HUDEP-2 (cell line): ENCODE measurements at regions not wholly inside any gene's neighbourhood (a gene's known extent, or its start where the extent isn't known, plus 50 kb on each side); places are given as distances from the start of the nearest gene placed in this dataset.
"Not testable (repeated sequence)": the region's sequence is repeated elsewhere in the genome, so short reads cannot be mapped to it uniquely, and the experiment has no call there.

ENCODE experiments used
- DNase-seq, 76 experiments: peaks; one replicate each; lab custom pipeline; 2025; ENCODE audit not compliant: unreplicated experiment in 76 of 76; lab: John Stamatoyannopoulos, UW

GRCh38 chr3:72275331-72275751, 490.4 kb upstream of the PROK2 start:
- no peak for DNase-seq

GRCh38 chr3:72274493-72275330, 489.8 kb upstream of the PROK2 start:
- peak in 1 of 76 experiments; percentile 18 for DNase-seq

GRCh38 chr3:72273615-72274014, 488.7 kb upstream of the PROK2 start:
- DNase-seq = no peak

- peak in 1 of 76 experiments; percentile 2 for DNase-seq
These were observed 487.4 kb upstream of the PROK2 start for GRCh38 chr3:72272356-72272755.

- no peak for DNase-seq
These were observed 487.0 kb upstream of the PROK2 start for GRCh38 chr3:72271923-72272322.

- DNase-seq = no peak
These were observed 486.3 kb upstream of the PROK2 start for GRCh38 chr3:72271216-72271615.

GRCh38 chr3:72270730-72271129, 485.8 kb upstream of the PROK2 start:
- DNase-seq = no peak

- peak in 74 of 76 experiments; percentile 7 to 88 (median 66) for DNase-seq
These were observed 485.2 kb upstream of the PROK2 start for GRCh38 chr3:72270072-72270681.

- DNase-seq = no peak
These were observed 484.5 kb upstream of the PROK2 start for GRCh38 chr3:72269475-72269874.

GRCh38 chr3:72266921-72267524, 482.1 kb upstream of the PROK2 start:
- not testable (repeated sequence) for DNase-seq

- DNase-seq = no peak
These were observed 481.0 kb upstream of the PROK2 start for GRCh38 chr3:72266016-72266370.

- DNase-seq = peak in 1 of 76 experiments; percentile 31
These were observed 480.5 kb upstream of the PROK2 start for GRCh38 chr3:72265256-72266015.

- DNase-seq = no peak
These were observed 478.5 kb upstream of the PROK2 start for GRCh38 chr3:72263223-72263990.

- DNase-seq = no peak
These were observed 477.8 kb upstream of the PROK2 start for GRCh38 chr3:72262736-72263135.

GRCh38 chr3:72261566-72262564, 476.9 kb upstream of the PROK2 start:
- no peak for DNase-seq

- DNase-seq = no peak
These were observed 475.6 kb upstream of the PROK2 start for GRCh38 chr3:72260588-72260910.

- DNase-seq = no peak
These were observed 475.0 kb upstream of the PROK2 start for GRCh38 chr3:72259755-72260587.

- DNase-seq = no peak
These were observed 473.6 kb upstream of the PROK2 start for GRCh38 chr3:72258361-72259141.
